22Rv1 (cell line): ENCODE measurements at regions not wholly inside any gene's neighbourhood (a gene's known extent, or its start where the extent isn't known, plus 50 kb on each side); places are given as distances from the start of the nearest gene placed in this dataset.

Experiments
- CTCF ChIP-seq: fragments of 450-650 bp; IDR thresholded peaks from 2 replicates; pipeline ENCODE4 v1.5.1; 2017; ENCODE audit warnings: mild to moderate bottlenecking
- ZFX ChIP-seq: fragments of 450-650 bp; IDR thresholded peaks from 2 replicates; pipeline ENCODE4 v1.6.1; 2017; ENCODE audit warnings: antibody characterized with exemption, borderline replicate concordance

- no peak for TF ChIP-seq CTCF
- no peak for TF ChIP-seq ZFX
These were observed 250.7 kb upstream of the MYOCD start for GRCh38 chr17:12415031-12415430.
